H1 (cell line): ENCODE measurements at regions not wholly inside any gene's neighbourhood (a gene's known extent, or its start where the extent isn't known, plus 50 kb on each side); places are given as distances from the start of the nearest gene placed in this dataset.

Source experiments
- CTCF ChIA-PET: fragments of 300-600 bp; sonication (Branson Sonifier 250); formaldehyde crosslinking; loops from one replicate; lab custom pipeline; 2021; ENCODE audit not compliant: partially characterized antibody; lab: Charles Lee
- POLR2A ChIA-PET: fragments of 300-600 bp; sonication (Branson Sonifier 250); formaldehyde crosslinking; loops from one replicate; lab custom pipeline; 2021; ENCODE audit warnings: inconsistent platforms; ENCODE audit not compliant: partially characterized antibody; lab: Charles Lee
- DNase-seq, 2 experiments: peaks; one replicate each; pipeline versions ENCODE4 v3.0.0 to v3.0.0-alpha.2; 2010 to 2022; ENCODE audit warnings: low spot score in 2 of 2, low read depth in 1 of 2, mixed read lengths in 1 of 2
- FAIRE-seq: peaks from 2 replicates; lab custom pipeline; 2011; peaks lifted over from hg19 to GRCh38; lab: Jason Lieb, UNC
- H2AFZ ChIP-seq: 2 replicates; pipeline ENCODE4 v1.8.1; 2012; ENCODE audit warnings: low read length, inconsistent platforms
- H2AK5ac ChIP-seq: 2 replicates; pipeline ENCODE4 v1.6.1; 2013; ENCODE audit warnings: low read depth, low read length
- H2BK120ac ChIP-seq: replicated peaks from 2 replicates; pipeline ENCODE3; 2013; ENCODE audit warnings: low read depth, low read length, inconsistent platforms
- H2BK12ac ChIP-seq: 2 replicates; pipeline ENCODE4 v1.6.1; 2013; ENCODE audit warnings: low read depth, low read length
- H2BK15ac ChIP-seq: 2 replicates; pipeline ENCODE4 v1.6.1; 2013; ENCODE audit warnings: low read length
- H2BK20ac ChIP-seq: 2 replicates; pipeline ENCODE4 v1.6.1; 2013; ENCODE audit warnings: low read length
- H2BK5ac ChIP-seq: 2 replicates; pipeline ENCODE4 v1.6.1; 2013; ENCODE audit warnings: low read depth, low read length
- H3K14ac ChIP-seq: 2 replicates; pipeline ENCODE4 v1.6.1; 2013; ENCODE audit warnings: inconsistent platforms; ENCODE audit not compliant: insufficient read length
- H3K18ac ChIP-seq: 2 replicates; pipeline ENCODE4 v1.6.1; 2013; ENCODE audit warnings: low read length; ENCODE audit errors: extremely low read depth
- H3K23ac ChIP-seq: 2 replicates; pipeline ENCODE4 v1.6.1; 2013; ENCODE audit warnings: inconsistent platforms; ENCODE audit not compliant: insufficient read length
- H3K23me2 ChIP-seq: 2 replicates; pipeline ENCODE4 v1.6.1; 2013; ENCODE audit warnings: low read depth, low read length
- H3K27ac ChIP-seq: 2 replicates; pipeline ENCODE4 v1.6.1; 2011; ENCODE audit warnings: low read depth, low read length, inconsistent platforms
- H3K27me3 ChIP-seq, 4 experiments: replicated peaks in 1 of 4; 1 replicate in 1 of 4; 2 replicates in 3 of 4; pipeline versions ENCODE4 v1.6.1 to v1.8.1; 2011 to 2013; ENCODE audit warnings: low read length in 3 of 4, mild to moderate bottlenecking in 3 of 4, inconsistent platforms in 2 of 4, mixed read lengths in 2 of 4, moderate library complexity in 1 of 4; ENCODE audit not compliant: control insufficient read depth in 3 of 4, insufficient read depth in 3 of 4; ENCODE audit errors: extremely low read depth in 1 of 4
- H3K36me3 ChIP-seq, 4 experiments: 2 replicates each; pipeline versions ENCODE4 v1.6.1 to v1.8.1; 2011 to 2013; ENCODE audit warnings: mild to moderate bottlenecking in 4 of 4, low read length in 3 of 4, moderate library complexity in 2 of 4, control low read depth in 1 of 4, inconsistent platforms in 1 of 4; ENCODE audit not compliant: insufficient read depth in 4 of 4, control insufficient read depth in 2 of 4
- H3K4ac ChIP-seq: replicated peaks from 2 replicates; pipeline ENCODE3; 2013; ENCODE audit warnings: low read length, low read depth, mixed read lengths, inconsistent platforms; ENCODE audit not compliant: insufficient read length
- H3K4me1 ChIP-seq, 4 experiments: replicated peaks in 1 of 4; 1 replicate in 1 of 4; 2 replicates in 3 of 4; pipeline versions ENCODE4 v1.6.1 to v1.8.1; 2011 to 2013; ENCODE audit warnings: low read length in 3 of 4, inconsistent platforms in 2 of 4, mixed read lengths in 1 of 4; ENCODE audit not compliant: insufficient read depth in 4 of 4, control insufficient read depth in 3 of 4
- H3K4me2 ChIP-seq, 2 experiments: 2 replicates each; pipeline versions ENCODE4 v1.6.1 to v1.8.1; 2011 to 2013; ENCODE audit warnings: low read depth in 2 of 2, low read length in 2 of 2, control low read depth in 1 of 2, inconsistent platforms in 1 of 2, mild to moderate bottlenecking in 1 of 2; ENCODE audit not compliant: insufficient read depth in 1 of 2
- H3K4me3 ChIP-seq, 4 experiments: fragments of 200-600, 300-600 bp in 1 of 4; sonication (generic), shearing (Covaris generic), sonication (Bioruptor Twin) in 1 of 4; 2 replicates each; pipeline versions ENCODE4 v1.5.1 to v1.8.1; 2011 to 2016; ENCODE audit warnings: low read length in 4 of 4, low read depth in 3 of 4, control low read depth in 2 of 4, inconsistent platforms in 2 of 4, mild to moderate bottlenecking in 2 of 4, mixed read lengths in 1 of 4, moderate library complexity in 1 of 4; ENCODE audit not compliant: insufficient read depth in 2 of 4; ENCODE audit errors: extremely low read depth in 1 of 4
- H3K56ac ChIP-seq: replicated peaks from 2 replicates; pipeline ENCODE3; 2013; ENCODE audit warnings: low read depth, mild to moderate bottlenecking, mixed read lengths, low read length, inconsistent platforms; ENCODE audit not compliant: insufficient read length
- H3K79me1 ChIP-seq: 2 replicates; pipeline ENCODE4 v1.6.1; 2013; ENCODE audit warnings: low read depth, low read length, control low read depth
- H3K79me2 ChIP-seq, 2 experiments: 2 replicates each; pipeline versions ENCODE4 v1.6.1 to v1.8.1; 2012 to 2013; ENCODE audit warnings: low read length in 2 of 2, mild to moderate bottlenecking in 2 of 2, inconsistent platforms in 1 of 2; ENCODE audit not compliant: insufficient read depth in 2 of 2, control insufficient read depth in 1 of 2
- H3K9ac ChIP-seq, 4 experiments: replicated peaks in 1 of 4; 1 replicate in 1 of 4; 2 replicates in 3 of 4; pipeline versions ENCODE4 v1.6.1 to v1.8.1; 2011 to 2013; ENCODE audit warnings: low read depth in 3 of 4, low read length in 3 of 4, control low read depth in 2 of 4, mild to moderate bottlenecking in 2 of 4, moderate library complexity in 2 of 4, inconsistent platforms in 1 of 4; ENCODE audit errors: extremely low read depth in 1 of 4
- H3K9me3 ChIP-seq, 2 experiments: 2 replicates each; pipeline versions ENCODE4 v1.6.1 to v1.8.1; 2012 to 2013; ENCODE audit warnings: mild to moderate bottlenecking in 2 of 2, moderate library complexity in 2 of 2, control low read depth in 1 of 2, inconsistent platforms in 1 of 2, low read depth in 1 of 2, low read length in 1 of 2, mixed read lengths in 1 of 2; ENCODE audit not compliant: insufficient read depth in 2 of 2
- H4K20me1 ChIP-seq, 2 experiments: replicated peaks in 1 of 2; 2 replicates each; pipeline versions ENCODE3 to v1.8.1; 2011 to 2013; ENCODE audit warnings: inconsistent platforms in 2 of 2, low read length in 2 of 2, mild to moderate bottlenecking in 1 of 2; ENCODE audit not compliant: insufficient read depth in 2 of 2, control insufficient read depth in 1 of 2
- H4K5ac ChIP-seq: 2 replicates; pipeline ENCODE4 v1.6.1; 2013; ENCODE audit warnings: low read length, low read depth, mixed read lengths, inconsistent platforms; ENCODE audit not compliant: insufficient read length
- H4K8ac ChIP-seq: 2 replicates; pipeline ENCODE4 v1.8.0; 2013; ENCODE audit warnings: mild to moderate bottlenecking, moderate library complexity, low read length, inconsistent platforms; ENCODE audit not compliant: insufficient read depth; ENCODE audit errors: extremely low read depth
- H4K91ac ChIP-seq: replicated peaks from 2 replicates; pipeline ENCODE3; 2013; ENCODE audit warnings: low read length, mixed read lengths, inconsistent platforms; ENCODE audit not compliant: insufficient read length
- CTCF ChIP-seq, 3 experiments: IDR thresholded peaks; 1 replicate in 2 of 3; 2 replicates in 1 of 3; pipeline versions ENCODE4 v1.5.1 to v1.6.1; 2011; ENCODE audit warnings: low read length in 3 of 3, mild to moderate bottlenecking in 3 of 3, inconsistent platforms in 2 of 3, low read depth in 1 of 3, moderate library complexity in 1 of 3; ENCODE audit not compliant: insufficient read depth in 1 of 3; ENCODE audit errors: control extremely low read depth in 1 of 3
- GTF2F1 ChIP-seq: IDR thresholded peaks from 2 replicates; pipeline ENCODE4 v1.6.1; 2012; ENCODE audit warnings: low read depth, low read length, improper control_type of control experiment, borderline replicate concordance
- RAD21 ChIP-seq, 2 experiments: IDR thresholded peaks in 1 of 2; conservative IDR thresholded peaks in 1 of 2; 2 replicates each; pipeline ENCODE4 v1.6.1; 2011; ENCODE audit warnings: low read depth in 2 of 2, low read length in 2 of 2, improper control_type of control experiment in 1 of 2, inconsistent platforms in 1 of 2, mild to moderate bottlenecking in 1 of 2, moderate library complexity in 1 of 2
- WGBS, 2 experiments: shearing (Covaris generic) in 1 of 2; methylation state at CpG; one replicate each; pipeline versions ENCODE4 v1.1.6 to v1.1.7; 2013 to 2015; ENCODE audit warnings: low lambda C conversion rate in 2 of 2, mixed read lengths in 2 of 2, inconsistent platforms in 1 of 2, low coverage in 1 of 2, missing lambda C conversion rate in 1 of 2; ENCODE audit not compliant: insufficient replicate concordance in 2 of 2, insufficient coverage in 1 of 2, insufficient read length in 1 of 2; ENCODE audit errors: extremely low coverage in 1 of 2, missing lambda C conversion rate in 1 of 2; 5-methylcytosine and 5-hydroxymethylcytosine counted together

- 68% methylated on average over 18 of the region's 18 CpGs; no CpG with 5 or more reads in 1 of the 2 experiments for WGBS, 2 experiments
- Histone ChIP-seq H3K4me2 (no peak overlapping the region), H2BK120ac (no peak overlapping the region), H2BK12ac (no peak overlapping the region), H3K27ac (no peak overlapping the region), H3K23me2 (no peaks in the 10 kb centered on the region), H4K8ac (no peak overlapping the region), H2BK15ac (no peak overlapping the region), H3K4ac (no peak overlapping the region), H3K9ac (no peak overlapping the region), H2BK5ac (no peak overlapping the region), H3K79me1 (no peaks in the 10 kb centered on the region), H2AK5ac (no peak overlapping the region), H3K4me3 (no peak overlapping the region), H2BK20ac (no peak overlapping the region), H3K36me3 (no peaks in the 10 kb centered on the region), H3K23ac (no peak overlapping the region), H3K14ac (no peak overlapping the region), H3K79me2 (no peaks in the 10 kb centered on the region), H2AFZ (peak overlapping the region; percentile 72; the same call in 1 of the 2 replicates), H4K91ac (no peak overlapping the region), H4K5ac (no peak overlapping the region), H3K4me1 (no peaks in the 10 kb centered on the region), H3K27me3 (no peaks in the 10 kb centered on the region), H3K18ac (no peak overlapping the region), H3K9me3 (no peaks in the 10 kb centered on the region), H4K20me1 (no peaks in the 10 kb centered on the region), H3K56ac (no peak overlapping the region)
- TF ChIP-seq GTF2F1 (no peak), CTCF (IDR thresholded peaks at IDR 0.05; ENCODE audit: control extremely low read depth in 1 of 3, insufficient read depth in 1 of 3, low read depth in 1 of 3, low read length in 3 of 3) (peak; percentile 80 to 93 (median 86)), RAD21 (IDR thresholded peaks at IDR 0.05 in 1 of 2, conservative IDR thresholded peaks at IDR 0.05 in 1 of 2; ENCODE audit: low read depth in 2 of 2, low read length in 2 of 2) (peak; percentile 98 to 99)
- POLR2A ChIA-PET, result no interaction called here
- FAIRE-seq (peak; percentile 72), DNase-seq (peak; percentile 65 to 71)
- CTCF ChIA-PET, result interaction anchor here (0.6 to 3.0 kb wide), 73 partner anchors 8 to 1078 kb away, joined by 3 to 32 read pairs (median 4); no protein-coding TSS in a partner anchor
These were observed 167.5 kb upstream of the HABP2 start for GRCh38 chr10:113385021-113385999.
